Stimulated activated memory B cell treated with anti-CD40 and anti-IgM and Interleukin-4, amounts not matched to agents 10 μg/mL and 1 μg/mL and 100 μg/mL, for 72 hours (primary cell): ENCODE measurements at regions not wholly inside any gene's neighbourhood (a gene's known extent, or its start where the extent isn't known, plus 50 kb on each side); places are given as distances from the start of the nearest gene placed in this dataset.

Experiments used
- ATAC-seq: fragments of 150-1000 bp; cut with Tn5 transposase; 2 replicates; pipeline ENCODE4 v1.10.0; 2021
- H3K27ac Mint-ChIP-seq: one replicate; pipeline ENCODE4 v1.8.0; 2022; ENCODE audit warnings: mild to moderate bottlenecking, mixed read lengths
- H3K27me3 Mint-ChIP-seq: one replicate; pipeline ENCODE4 v1.8.0; 2022; ENCODE audit warnings: mixed read lengths
- H3K36me3 Mint-ChIP-seq: one replicate; pipeline ENCODE4 v1.8.0; 2022; ENCODE audit warnings: mixed read lengths
- H3K4me1 Mint-ChIP-seq: one replicate; pipeline ENCODE4 v1.8.0; 2022; ENCODE audit warnings: mixed read lengths
- H3K4me3 Mint-ChIP-seq: one replicate; pipeline ENCODE4 v1.8.0; 2022; ENCODE audit warnings: mild to moderate bottlenecking, moderate library complexity, mixed read lengths
- H3K9me3 Mint-ChIP-seq: one replicate; pipeline ENCODE4 v1.8.0; 2022; ENCODE audit warnings: mixed read lengths

GRCh38 chr11:15434529-15434928 is 319.8 kb downstream of the INSC start:
- H3K4me3 Mint-ChIP-seq: no peak overlapping the region
- no peak overlapping the region for H3K27ac Mint-ChIP-seq

GRCh38 chr11:15446315-15446714 is 331.6 kb downstream of the INSC start:
- no peak overlapping the region for H3K4me3 Mint-ChIP-seq
- no peaks in the 10 kb centered on the region for H3K36me3 Mint-ChIP-seq
- no peaks in the 10 kb centered on the region for H3K4me1 Mint-ChIP-seq
- ATAC-seq: no peak
- no peak overlapping the region for H3K27ac Mint-ChIP-seq
- no peaks in the 10 kb centered on the region for H3K9me3 Mint-ChIP-seq
- no peaks in the 10 kb centered on the region for H3K27me3 Mint-ChIP-seq

More at GRCh38 chr11:15434529-15434928, 319.8 kb downstream of the INSC start:
- no peak for ATAC-seq
- no peaks in the 10 kb centered on the region for H3K27me3 Mint-ChIP-seq
- H3K9me3 Mint-ChIP-seq: peaks cover 9% of the 10 kb centered on the region
- no peaks in the 10 kb centered on the region for H3K4me1 Mint-ChIP-seq
- no peaks in the 10 kb centered on the region for H3K36me3 Mint-ChIP-seq

- no peaks in the 10 kb centered on the region for H3K9me3 Mint-ChIP-seq
These were observed 332.2 kb downstream of the INSC start for GRCh38 chr11:15446929-15447328.

GRCh38 chr11:15451713-15452112 is 337.0 kb downstream of the INSC start:
- Mint-ChIP-seq H3K4me3 (no peak overlapping the region), H3K27ac (no peak overlapping the region), H3K36me3 (no peaks in the 10 kb centered on the region), H3K27me3 (no peaks in the 10 kb centered on the region), H3K9me3 (peaks cover 3% of the 10 kb centered on the region), H3K4me1 (no peaks in the 10 kb centered on the region)
- ATAC-seq: no peak

More at GRCh38 chr11:15446929-15447328, 332.2 kb downstream of the INSC start:
- Mint-ChIP-seq H3K4me1 (no peaks in the 10 kb centered on the region), H3K36me3 (no peaks in the 10 kb centered on the region), H3K4me3 (no peak overlapping the region), H3K27me3 (no peaks in the 10 kb centered on the region), H3K27ac (no peak overlapping the region)
- ATAC-seq: no peak

- no peak for ATAC-seq
- H3K4me1 Mint-ChIP-seq: no peaks in the 10 kb centered on the region
These were observed 338.6 kb downstream of the INSC start for GRCh38 chr11:15453211-15453765.

GRCh38 chr11:15468466-15468865 is 353.7 kb downstream of the INSC start:
- no peaks in the 10 kb centered on the region for H3K4me1 Mint-ChIP-seq

More at GRCh38 chr11:15453211-15453765, 338.6 kb downstream of the INSC start:
- no peaks in the 10 kb centered on the region for H3K27me3 Mint-ChIP-seq
- H3K36me3 Mint-ChIP-seq: no peaks in the 10 kb centered on the region
- H3K27ac Mint-ChIP-seq: no peak overlapping the region
- peaks cover 3% of the 10 kb centered on the region for H3K9me3 Mint-ChIP-seq
- H3K4me3 Mint-ChIP-seq: no peak overlapping the region

GRCh38 chr11:15471048-15471894 is 356.5 kb downstream of the INSC start:
- no peak overlapping the region for H3K4me3 Mint-ChIP-seq
- no peaks in the 10 kb centered on the region for H3K36me3 Mint-ChIP-seq
- H3K27me3 Mint-ChIP-seq: peaks cover 10% of the 10 kb centered on the region
- no peaks in the 10 kb centered on the region for H3K4me1 Mint-ChIP-seq
- H3K27ac Mint-ChIP-seq: no peak overlapping the region
- H3K9me3 Mint-ChIP-seq: peaks cover 3% of the 10 kb centered on the region
- ATAC-seq: no peak

More at GRCh38 chr11:15468466-15468865, 353.7 kb downstream of the INSC start:
- ATAC-seq: no peak
- no peak overlapping the region for H3K4me3 Mint-ChIP-seq
- no peaks in the 10 kb centered on the region for H3K36me3 Mint-ChIP-seq
- no peak overlapping the region for H3K27ac Mint-ChIP-seq
- H3K9me3 Mint-ChIP-seq: peaks cover 3% of the 10 kb centered on the region
- H3K27me3 Mint-ChIP-seq: peaks cover 8% of the 10 kb centered on the region

GRCh38 chr11:15471895-15472799 is 357.4 kb downstream of the INSC start:
- ATAC-seq: no peak

GRCh38 chr11:15473954-15474837 is 359.5 kb downstream of the INSC start:
- Mint-ChIP-seq H3K4me3 (no peak overlapping the region), H3K27me3 (peaks cover 10% of the 10 kb centered on the region), H3K36me3 (no peaks in the 10 kb centered on the region), H3K4me1 (no peaks in the 10 kb centered on the region), H3K27ac (no peak overlapping the region), H3K9me3 (no peaks in the 10 kb centered on the region)
- ATAC-seq: no peak

More at GRCh38 chr11:15471895-15472799, 357.4 kb downstream of the INSC start:
- no peak overlapping the region for H3K27ac Mint-ChIP-seq
- H3K4me3 Mint-ChIP-seq: no peak overlapping the region
- H3K9me3 Mint-ChIP-seq: peaks cover 3% of the 10 kb centered on the region
- H3K4me1 Mint-ChIP-seq: no peaks in the 10 kb centered on the region
- peaks cover 10% of the 10 kb centered on the region for H3K27me3 Mint-ChIP-seq
- H3K36me3 Mint-ChIP-seq: no peaks in the 10 kb centered on the region

- Mint-ChIP-seq H3K27me3 (peaks cover 10% of the 10 kb centered on the region), H3K27ac (no peak overlapping the region), H3K4me3 (no peak overlapping the region), H3K36me3 (no peaks in the 10 kb centered on the region), H3K4me1 (no peaks in the 10 kb centered on the region), H3K9me3 (no peaks in the 10 kb centered on the region)
- ATAC-seq: no peak
These were observed 361.7 kb downstream of the INSC start for GRCh38 chr11:15476371-15476917.

- peaks cover 7% of the 10 kb centered on the region for H3K9me3 Mint-ChIP-seq
- H3K27me3 Mint-ChIP-seq: no peaks in the 10 kb centered on the region
- no peak overlapping the region for H3K4me3 Mint-ChIP-seq
- H3K4me1 Mint-ChIP-seq: no peaks in the 10 kb centered on the region
- ATAC-seq: no peak
- H3K27ac Mint-ChIP-seq: no peak overlapping the region
- no peaks in the 10 kb centered on the region for H3K36me3 Mint-ChIP-seq
These were observed 367.1 kb downstream of the INSC start for GRCh38 chr11:15481871-15482270.

- Mint-ChIP-seq H3K27ac (no peak overlapping the region), H3K4me1 (no peaks in the 10 kb centered on the region), H3K36me3 (no peaks in the 10 kb centered on the region), H3K4me3 (no peak overlapping the region), H3K27me3 (no peaks in the 10 kb centered on the region), H3K9me3 (peaks cover 7% of the 10 kb centered on the region)
- ATAC-seq: peak; percentile 51
These were observed 368.5 kb downstream of the INSC start for GRCh38 chr11:15483205-15483604.

- no peaks in the 10 kb centered on the region for H3K4me1 Mint-ChIP-seq
- no peaks in the 10 kb centered on the region for H3K27me3 Mint-ChIP-seq
- no peak overlapping the region for H3K27ac Mint-ChIP-seq
- H3K9me3 Mint-ChIP-seq: peaks cover 7% of the 10 kb centered on the region
- no peak overlapping the region for H3K4me3 Mint-ChIP-seq
- no peak for ATAC-seq
- no peaks in the 10 kb centered on the region for H3K36me3 Mint-ChIP-seq
These were observed 369.7 kb downstream of the INSC start for GRCh38 chr11:15484398-15484797.

- H3K4me1 Mint-ChIP-seq: no peaks in the 10 kb centered on the region
- peaks cover 7% of the 10 kb centered on the region for H3K9me3 Mint-ChIP-seq
- no peaks in the 10 kb centered on the region for H3K27me3 Mint-ChIP-seq
- H3K4me3 Mint-ChIP-seq: no peak overlapping the region
- H3K27ac Mint-ChIP-seq: no peak overlapping the region
- H3K36me3 Mint-ChIP-seq: no peaks in the 10 kb centered on the region
- no peak for ATAC-seq
These were observed 370.7 kb downstream of the INSC start for GRCh38 chr11:15485432-15485831.
